Fibroblast of lung (primary cell): ENCODE measurements at regions not wholly inside any gene's neighbourhood (a gene's known extent, or its start where the extent isn't known, plus 50 kb on each side); places are given as distances from the start of the nearest gene placed in this dataset.
A peak's percentile ranks its signal among the peaks of the same experiment; 100 is the strongest.

Source experiments
- DNase-seq, 2 donors: peaks; one replicate each; pipeline versions ENCODE4 v3.0.0 to v3.0.0-alpha.2; 2010; ENCODE audit warnings: low read depth in 2 of 2
- H2AFZ ChIP-seq: 2 replicates; pipeline ENCODE4 v1.5.1; 2012; ENCODE audit warnings: low read length, control low read depth, inconsistent platforms
- H3K27ac ChIP-seq: 2 replicates; pipeline ENCODE4 v1.5.1; 2011; ENCODE audit warnings: low read length, control low read depth; ENCODE audit not compliant: insufficient read depth
- H3K27me3 ChIP-seq: 2 replicates; pipeline ENCODE4 v1.5.1; 2011; ENCODE audit warnings: mild to moderate bottlenecking, low read length; ENCODE audit not compliant: control insufficient read depth, insufficient read depth
- H3K36me3 ChIP-seq: 2 replicates; pipeline ENCODE4 v1.5.1; 2011; ENCODE audit warnings: low read length; ENCODE audit not compliant: control insufficient read depth, insufficient read depth
- H3K4me1 ChIP-seq: 2 replicates; pipeline ENCODE4 v1.5.1; 2011; ENCODE audit warnings: low read length; ENCODE audit not compliant: control insufficient read depth, insufficient read depth; ENCODE audit errors: extremely low read depth
- H3K4me2 ChIP-seq: 2 replicates; pipeline ENCODE4 v1.5.1; 2011; ENCODE audit warnings: low read length, control low read depth; ENCODE audit not compliant: insufficient read depth; ENCODE audit errors: extremely low read depth
- H3K4me3 ChIP-seq, 4 experiments: fragments of 200-600 bp in 1 of 4; sonication (generic) in 1 of 4; replicated peaks in 1 of 4; 2 replicates each; pipeline ENCODE4 v1.5.1; 2011 to 2016; ENCODE audit warnings: low read length in 4 of 4, low read depth in 3 of 4, mild to moderate bottlenecking in 3 of 4, control low read depth in 2 of 4, inconsistent platforms in 1 of 4, mixed read lengths in 1 of 4; ENCODE audit not compliant: insufficient read depth in 1 of 4; ENCODE audit errors: control extremely low read depth in 1 of 4
- H3K79me2 ChIP-seq: 2 replicates; pipeline ENCODE4 v1.5.1; 2012; ENCODE audit warnings: mild to moderate bottlenecking, low read length, inconsistent platforms; ENCODE audit not compliant: control insufficient read depth, insufficient read depth
- H3K9ac ChIP-seq: 2 replicates; pipeline ENCODE4 v1.5.1; 2011; ENCODE audit warnings: mild to moderate bottlenecking, low read length, control low read depth; ENCODE audit not compliant: insufficient read depth
- H3K9me3 ChIP-seq: 2 replicates; pipeline ENCODE4 v1.5.1; 2012; ENCODE audit warnings: low read depth, low read length; ENCODE audit not compliant: control insufficient read depth, insufficient read depth
- H4K20me1 ChIP-seq: 2 replicates; pipeline ENCODE4 v1.5.1; 2011; ENCODE audit warnings: low read length; ENCODE audit not compliant: control insufficient read depth, insufficient read depth; ENCODE audit errors: extremely low read depth
- CTCF ChIP-seq, 2 donors: IDR thresholded peaks in 1 of 2; conservative IDR thresholded peaks in 1 of 2; 1 replicate in 1 of 2; 2 replicates in 1 of 2; pipeline ENCODE4 v1.5.1; 2011 to 2012; ENCODE audit warnings: low read length in 2 of 2, control low read depth in 1 of 2, inconsistent platforms in 1 of 2, low read depth in 1 of 2, mild to moderate bottlenecking in 1 of 2
- EZH2 ChIP-seq: IDR thresholded peaks from 2 replicates; pipeline ENCODE4 v1.5.1; 2012; ENCODE audit warnings: low read length, control low read depth, mild to moderate bottlenecking; ENCODE audit errors: missing control alignments

DNA sequence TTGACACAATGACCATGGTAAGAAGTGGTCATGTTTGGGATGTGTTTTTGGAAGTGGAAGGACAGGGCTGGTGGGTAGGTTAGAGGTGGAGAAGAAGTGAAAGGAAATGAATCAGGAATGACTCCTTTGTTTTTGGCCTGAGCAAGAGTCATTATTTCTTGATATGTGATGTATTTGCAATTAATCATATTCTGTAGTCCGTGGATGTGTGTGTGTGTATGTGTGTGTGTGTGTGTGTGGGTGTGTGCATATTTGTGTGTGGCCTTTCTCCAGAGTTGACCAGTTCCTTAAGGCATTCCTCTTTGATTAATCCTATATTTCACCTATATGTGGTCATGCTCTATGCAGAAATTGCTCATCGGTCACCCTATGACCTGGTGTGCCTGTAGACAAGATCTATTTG, 130.7 kb downstream of the UTRN start:
- H3K4me2 ChIP-seq = peak overlapping the region; percentile 48
- peak overlapping the region; percentile 45 for H3K27ac ChIP-seq
- H3K4me1 ChIP-seq = peaks cover 17% of the 10 kb centered on the region
- no peaks in the 10 kb centered on the region for H3K27me3 ChIP-seq
- peak; percentile 69 to 94 for DNase-seq
- peaks cover 22% of the 10 kb centered on the region for H3K79me2 ChIP-seq
- H3K4me3 ChIP-seq = no peak overlapping the region
- no peaks in the 10 kb centered on the region for H3K36me3 ChIP-seq
- H4K20me1 ChIP-seq = no peaks in the 10 kb centered on the region
- H2AFZ ChIP-seq = no peak overlapping the region
- TF ChIP-seq CTCF (conservative IDR thresholded peaks at IDR 0.05 in 1 of 2, IDR thresholded peaks at IDR 0.05 in 1 of 2; ENCODE audit: low read depth in 1 of 2, low read length in 2 of 2) = no peak
- TF ChIP-seq EZH2 = no peak
- H3K9me3 ChIP-seq = no peaks in the 10 kb centered on the region
- no peak overlapping the region for H3K9ac ChIP-seq

DNA sequence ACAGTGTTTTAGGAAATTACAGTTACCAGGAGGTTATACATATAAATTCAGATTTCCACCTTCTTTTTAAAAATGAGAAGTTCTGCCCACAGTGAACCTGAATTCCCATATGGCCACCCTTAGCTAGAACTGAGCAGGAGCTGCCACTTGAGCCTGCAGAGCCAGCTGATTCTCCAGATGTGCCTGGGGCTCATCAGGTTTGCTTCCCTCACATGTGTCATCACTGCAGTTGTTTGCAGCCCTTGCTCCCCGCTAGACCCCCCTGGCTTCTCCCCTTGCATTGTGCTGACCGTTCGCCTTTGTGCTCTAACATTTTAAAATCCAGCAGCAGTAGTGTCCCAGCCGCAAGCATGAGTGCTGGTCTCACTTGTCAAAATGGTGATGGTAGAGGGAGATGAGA, 131.1 kb downstream of the UTRN start:
- no peak overlapping the region for H2AFZ ChIP-seq
- no peak overlapping the region for H3K4me3 ChIP-seq
- H4K20me1 ChIP-seq = no peaks in the 10 kb centered on the region
- H3K36me3 ChIP-seq = no peaks in the 10 kb centered on the region
- no peak overlapping the region for H3K9ac ChIP-seq
- no peaks in the 10 kb centered on the region for H3K9me3 ChIP-seq
- H3K27ac ChIP-seq = peak overlapping the region; percentile 45
- DNase-seq = no peak
- no peaks in the 10 kb centered on the region for H3K27me3 ChIP-seq
- peak overlapping the region; percentile 48 for H3K4me2 ChIP-seq
- peaks cover 17% of the 10 kb centered on the region for H3K4me1 ChIP-seq
- TF ChIP-seq CTCF (conservative IDR thresholded peaks at IDR 0.05 in 1 of 2, IDR thresholded peaks at IDR 0.05 in 1 of 2; ENCODE audit: low read depth in 1 of 2, low read length in 2 of 2) (no peak), EZH2 (no peak)
- peaks cover 22% of the 10 kb centered on the region for H3K79me2 ChIP-seq

- no peak overlapping the region for H3K27ac ChIP-seq
Observed at GRCh38 chr6:144416773-144417172, 131.6 kb downstream of the UTRN start.

More at GRCh38 chr6:144416773-144417172, 131.6 kb downstream of the UTRN start:
- no peak overlapping the region for H2AFZ ChIP-seq
- DNase-seq = peak in 1 of 2 donors; percentile 60
- peaks cover 22% of the 10 kb centered on the region for H3K79me2 ChIP-seq
- TF ChIP-seq CTCF (conservative IDR thresholded peaks at IDR 0.05 in 1 of 2, IDR thresholded peaks at IDR 0.05 in 1 of 2; ENCODE audit: low read depth in 1 of 2, low read length in 2 of 2) (no peak), EZH2 (no peak)
- H3K9me3 ChIP-seq = no peaks in the 10 kb centered on the region
- no peak overlapping the region for H3K9ac ChIP-seq
- no peaks in the 10 kb centered on the region for H4K20me1 ChIP-seq
- no peak overlapping the region for H3K4me2 ChIP-seq
- H3K4me3 ChIP-seq = no peak overlapping the region
- H3K36me3 ChIP-seq = no peaks in the 10 kb centered on the region
- H3K4me1 ChIP-seq = peaks cover 17% of the 10 kb centered on the region
- H3K27me3 ChIP-seq = no peaks in the 10 kb centered on the region
